Endothelial cell of umbilical vein (primary cell): ENCODE measurements at regions not wholly inside any gene's neighbourhood (a gene's known extent, or its start where the extent isn't known, plus 50 kb on each side); places are given as distances from the start of the nearest gene placed in this dataset.

Experiments used
- CTCF ChIP-seq, 2 donors: IDR thresholded peaks; 1 replicate in 1 of 2; 2 replicates in 1 of 2; pipeline ENCODE4 v1.5.1; 2011; ENCODE audit warnings: low read length in 2 of 2, mild to moderate bottlenecking in 2 of 2, moderate library complexity in 2 of 2, control low read depth in 1 of 2, inconsistent platforms in 1 of 2, low read depth in 1 of 2; ENCODE audit not compliant: insufficient read depth in 1 of 2; ENCODE audit errors: extremely low read depth in 1 of 2
- EZH2 ChIP-seq: IDR thresholded peaks from 2 replicates; pipeline ENCODE4 v1.6.1; 2012; ENCODE audit warnings: borderline replicate concordance, low read depth, mild to moderate bottlenecking, moderate library complexity, low read length, inconsistent platforms; ENCODE audit not compliant: severe bottlenecking
- FOS ChIP-seq: IDR thresholded peaks from 2 replicates; pipeline ENCODE4 v1.6.1; 2011; ENCODE audit warnings: mild to moderate bottlenecking, low read length, moderate library complexity, borderline replicate concordance; ENCODE audit not compliant: insufficient read depth
- JUN ChIP-seq: IDR thresholded peaks from 2 replicates; pipeline ENCODE4 v1.6.1; 2011; ENCODE audit warnings: borderline replicate concordance, low read depth; ENCODE audit not compliant: insufficient read length, insufficient read depth
- MAX ChIP-seq: IDR thresholded peaks from 2 replicates; pipeline ENCODE4 v1.6.1; 2011; ENCODE audit not compliant: insufficient read depth, insufficient read length
- MYC ChIP-seq: IDR thresholded peaks from one replicate; pipeline ENCODE4 v1.6.1; 2011; ENCODE audit warnings: mild to moderate bottlenecking, low read depth, low read length
- POLR2A ChIP-seq: IDR thresholded peaks from 2 replicates; pipeline ENCODE4 v1.6.1; 2012; ENCODE audit warnings: low read depth, mild to moderate bottlenecking, control low read depth, low read length
- POLR2AphosphoS5 ChIP-seq: IDR thresholded peaks from 2 replicates; pipeline ENCODE4 v1.6.1; 2012; ENCODE audit warnings: low read depth, mild to moderate bottlenecking, control low read depth, low read length, moderate library complexity; ENCODE audit not compliant: insufficient read depth

- TF ChIP-seq EZH2 (no peak), POLR2A (no peak), POLR2AphosphoS5 (no peak), JUN (no peak), CTCF (IDR thresholded peaks at IDR 0.05; ENCODE audit: extremely low read depth in 1 of 2, insufficient read depth in 1 of 2, low read depth in 1 of 2, low read length in 2 of 2) (no peak), MYC (no peak), MAX (no peak), FOS (no peak)
Measured at GRCh38 chr1:189958756-189959155, 518.9 kb downstream of the BRINP3 start.
